NCI-H2227 (cell line): ENCODE measurements at regions not wholly inside any gene's neighbourhood (a gene's known extent, or its start where the extent isn't known, plus 50 kb on each side); places are given as distances from the start of the nearest gene placed in this dataset.

Source experiments
- DNase-seq: peaks from one replicate; lab custom pipeline; 2025; ENCODE audit not compliant: unreplicated experiment; lab: John Stamatoyannopoulos, UW

DNA sequence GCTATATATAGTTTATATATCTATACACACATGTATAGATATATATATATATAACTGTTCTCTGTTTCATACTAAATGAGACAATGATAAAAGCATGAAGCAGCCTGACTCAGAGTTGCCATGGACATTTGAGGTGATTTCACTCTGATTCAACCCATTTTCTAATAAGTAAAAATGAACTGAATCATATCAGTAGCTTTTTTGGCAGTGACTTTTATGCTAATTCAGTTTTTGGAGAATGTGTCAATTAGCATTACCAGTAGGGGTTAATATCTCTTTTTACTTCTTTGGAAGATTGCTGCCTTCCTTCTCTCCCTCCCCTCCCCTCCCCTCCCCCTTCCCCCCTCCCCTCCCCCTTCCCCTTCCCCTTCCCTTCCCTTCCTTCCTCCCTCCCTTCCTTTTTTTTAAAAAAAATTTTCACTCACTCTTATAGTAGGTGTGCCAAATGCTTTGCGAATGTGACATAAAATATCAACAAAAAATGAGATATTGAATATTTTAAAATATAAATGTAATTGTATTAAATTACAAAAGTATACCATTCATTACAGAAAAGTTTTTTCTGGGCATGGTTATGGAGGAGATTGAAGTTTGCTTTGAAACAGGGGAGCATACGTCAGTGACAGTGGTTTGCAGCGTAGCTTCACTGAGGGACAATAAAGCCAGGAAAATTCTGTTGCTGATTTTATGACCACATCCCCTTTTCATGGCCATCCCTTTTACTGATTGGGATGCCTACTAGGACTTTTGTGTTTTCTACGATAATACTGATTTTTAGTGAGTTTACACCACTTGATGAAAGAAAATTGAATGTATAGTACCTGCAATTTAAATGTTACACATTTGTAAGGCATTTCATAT is 64.0 kb upstream of the KLF6 start:
- no peak for DNase-seq

DNA sequence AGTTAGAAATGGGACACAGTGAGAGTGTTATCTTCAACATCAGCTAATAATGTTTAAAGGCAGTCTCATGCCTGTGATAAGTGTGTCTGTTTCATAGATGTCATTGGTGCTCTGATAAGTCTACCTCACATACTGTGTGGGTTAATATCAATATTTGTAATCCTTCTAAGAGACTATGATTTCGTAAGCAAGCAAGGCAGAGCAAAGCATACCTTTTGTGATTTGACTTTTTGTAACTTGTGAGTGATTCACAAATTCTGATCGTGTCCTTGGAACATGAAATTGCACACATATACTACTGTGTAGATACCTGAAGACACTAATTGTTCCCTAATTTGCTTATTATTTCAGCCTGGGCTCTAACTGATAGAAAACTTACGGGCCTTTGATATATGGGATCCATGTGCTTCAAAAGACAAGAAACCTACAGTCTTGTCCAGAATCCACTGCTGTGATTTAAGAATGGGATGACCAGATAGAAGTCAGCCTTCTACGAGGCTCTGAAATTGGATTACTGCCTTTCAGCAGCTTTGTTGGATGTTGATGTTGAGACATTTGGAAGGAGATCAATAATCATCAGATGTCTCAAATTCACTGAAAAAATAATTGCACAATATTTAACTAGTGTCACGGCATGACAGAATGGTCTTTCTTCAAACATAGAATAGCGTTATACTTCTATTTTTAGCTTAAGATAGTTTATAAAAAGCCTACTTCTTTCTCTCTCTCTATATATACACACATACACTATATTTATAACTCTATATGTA is 63.2 kb upstream of the KLF6 start:
- no peak for DNase-seq

GRCh38 chr10:3846736-3847135 is 61.7 kb upstream of the KLF6 start:
- DNase-seq, result no peak

- DNase-seq, result no peak
These were observed 59.5 kb upstream of the KLF6 start for GRCh38 chr10:3844491-3845025.

GRCh38 chr10:3838460-3839437 is 53.7 kb upstream of the KLF6 start:
- no peak for DNase-seq

DNA sequence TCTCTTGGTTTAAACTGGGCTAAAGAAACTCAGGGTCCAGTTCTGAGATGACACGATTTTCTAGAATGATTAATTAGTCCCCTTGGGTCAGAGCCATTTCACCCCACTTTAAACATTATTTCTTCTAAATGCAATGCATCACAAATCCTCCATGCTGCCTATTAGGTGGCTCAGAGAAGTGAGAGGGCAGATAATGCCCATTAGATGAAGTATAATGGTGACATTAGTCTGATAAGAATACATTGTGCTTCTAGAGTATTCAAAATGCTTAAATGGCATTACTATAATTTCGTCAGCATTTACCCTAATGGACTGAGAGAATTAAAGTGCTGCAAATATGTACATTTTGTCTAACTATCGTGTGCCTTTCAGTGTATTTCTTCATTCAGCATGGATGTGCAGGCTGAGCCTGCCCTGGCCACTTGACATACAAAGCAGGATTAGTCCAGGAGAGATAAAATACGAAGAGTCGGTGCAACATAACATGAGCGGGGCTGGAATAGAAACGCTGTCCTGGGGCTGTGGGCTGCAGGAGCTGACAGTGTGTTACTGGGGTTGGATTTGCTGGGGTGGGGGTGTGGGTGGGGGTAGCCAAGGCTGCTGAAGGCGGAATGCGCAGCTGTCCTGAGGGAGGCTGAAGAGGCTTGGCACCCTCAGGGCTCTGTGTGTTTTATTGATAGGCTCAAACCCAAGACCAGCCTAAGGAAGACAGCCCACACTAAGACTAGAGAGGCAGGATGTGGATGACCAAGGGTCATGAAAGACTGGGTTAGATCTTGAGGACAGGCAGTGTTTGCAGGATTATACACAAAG is 52.8 kb upstream of the KLF6 start:
- no peak for DNase-seq

- DNase-seq, result no peak
These were observed 51.3 kb upstream of the KLF6 start for GRCh38 chr10:3836222-3836820.

DNA sequence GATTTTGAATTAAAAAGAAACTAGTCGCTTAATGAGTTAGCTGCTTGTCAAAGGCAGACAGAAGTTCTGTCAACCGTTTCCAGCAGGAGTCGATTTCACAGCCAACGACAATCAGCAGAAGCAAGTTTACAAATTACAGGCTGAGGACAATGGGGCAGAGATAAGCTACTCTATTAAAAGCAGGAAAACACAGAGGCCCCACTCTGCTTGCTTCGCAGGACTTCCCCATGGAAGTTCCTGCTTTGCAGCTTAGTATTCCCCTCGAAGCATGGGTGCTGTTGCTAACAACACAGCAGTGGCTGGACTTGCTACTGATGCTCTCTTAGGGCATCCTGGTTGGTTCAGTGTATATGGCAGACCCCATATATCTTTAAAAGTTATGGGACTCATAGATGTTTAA is 50.8 kb upstream of the KLF6 start:
- DNase-seq, result no peak

DNA sequence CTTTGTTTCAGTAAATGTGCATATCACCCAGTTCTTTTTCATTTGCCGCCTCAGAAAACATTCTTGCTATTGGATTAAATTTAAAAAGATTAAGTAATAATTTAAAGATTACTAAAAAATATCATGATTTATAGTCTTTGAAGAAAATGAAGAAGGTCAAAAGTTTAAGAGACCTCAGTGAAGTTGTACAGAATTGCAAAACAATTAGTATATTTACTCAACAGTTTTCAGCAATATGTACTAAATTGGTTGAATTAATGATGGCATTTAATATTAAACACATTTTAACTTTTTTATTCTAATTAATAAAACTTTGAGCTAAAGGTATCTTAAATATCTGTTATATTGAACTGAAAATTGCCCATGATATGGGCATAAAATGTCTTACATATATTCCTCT is 49.9 kb upstream of the KLF6 start:
- DNase-seq, result no peak
